ENCODE measurements at regions not wholly inside any gene's neighbourhood (a gene's known extent, or its start where the extent isn't known, plus 50 kb on each side); places are given as distances from the start of the nearest gene placed in this dataset.

- no peak for TF ChIP-seq POLR2AphosphoS5 (IDR thresholded peaks at IDR 0.05; ENCODE audit: insufficient read depth, low read depth, low read length)
- no peak for TF ChIP-seq CTCF (IDR thresholded peaks at IDR 0.05; ENCODE audit: extremely low read depth in 1 of 2, insufficient read depth in 1 of 2, low read depth in 1 of 2, low read length in 2 of 2)
- no peak for TF ChIP-seq POLR2A (IDR thresholded peaks at IDR 0.05; ENCODE audit: low read depth, low read length)
- no peak for TF ChIP-seq FOS (IDR thresholded peaks at IDR 0.05; ENCODE audit: borderline replicate concordance, insufficient read depth, low read length)
- TF ChIP-seq EZH2 (IDR thresholded peaks at IDR 0.05; ENCODE audit: borderline replicate concordance, low read depth, low read length, severe bottlenecking) = no peak
- TF ChIP-seq MYC (IDR thresholded peaks at IDR 0.05; ENCODE audit: low read depth, low read length) = no peak
- no peak for TF ChIP-seq MAX (IDR thresholded peaks at IDR 0.05; ENCODE audit: insufficient read depth, insufficient read length)
- no peak for TF ChIP-seq JUN (IDR thresholded peaks at IDR 0.05; ENCODE audit: borderline replicate concordance, insufficient read depth, insufficient read length, low read depth)
Measured at GRCh38 chr21:38654580-38654979, 151.1 kb upstream of the ETS2 start.

Measured in endothelial cell of umbilical vein (primary cell).